ENCODE measurements at regions not wholly inside any gene's neighbourhood (a gene's known extent, or its start where the extent isn't known, plus 50 kb on each side); places are given as distances from the start of the nearest gene placed in this dataset.

DNA sequence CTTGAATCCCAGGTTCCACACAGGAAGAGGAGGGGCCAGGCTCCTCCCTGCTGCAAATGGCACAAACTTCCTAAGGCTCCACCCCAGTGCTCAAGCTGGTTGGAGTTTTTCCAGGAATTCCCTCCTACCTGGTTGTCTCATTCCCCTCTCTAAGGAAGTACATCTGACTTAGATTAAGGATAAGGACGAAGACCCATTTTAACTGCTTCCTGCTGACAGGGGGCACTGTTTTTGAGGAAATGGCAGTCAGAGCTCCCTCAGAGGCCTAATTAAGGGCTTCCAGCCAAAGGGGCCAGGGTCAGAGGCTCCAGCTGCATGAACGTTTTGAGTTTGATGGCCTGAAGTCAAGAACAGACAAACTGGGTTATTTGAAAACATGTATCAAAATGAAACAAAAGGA, 1084.7 kb downstream of the SLC6A15 start:
- TF ChIP-seq YY1 (IDR thresholded peaks at IDR 0.05; ENCODE audit: insufficient read depth, insufficient read length) = no peak
- TF ChIP-seq SUZ12 (IDR thresholded peaks at IDR 0.05; ENCODE audit: extremely low read depth, insufficient read depth, insufficient read length) = no peak
- TF ChIP-seq ZNF274 (IDR thresholded peaks at IDR 0.05; ENCODE audit: low read depth, low read length) = no peak
